ENCODE measurements at regions not wholly inside any gene's neighbourhood (a gene's known extent, or its start where the extent isn't known, plus 50 kb on each side); places are given as distances from the start of the nearest gene placed in this dataset.

GRCh38 chr14:58828298-58828697 lies 190.5 kb downstream of the DACT1 start:
- H3K4me1 ChIP-seq = no peaks in the 10 kb centered on the region
- no peaks in the 10 kb centered on the region for H3K27me3 ChIP-seq
- TF ChIP-seq CTCF (IDR thresholded peaks at IDR 0.05) (no peak), POLR2AphosphoS5 (IDR thresholded peaks at IDR 0.05) (no peak), POLR2A (IDR thresholded peaks at IDR 0.05; ENCODE audit: low read depth) (no peak), EP300 (IDR thresholded peaks at IDR 0.05) (no peak)
- H3K4me3 ChIP-seq = no peak overlapping the region
- intact Hi-C loops (cut with DNase I) = no loop called here
- H3K36me3 ChIP-seq = no peaks in the 10 kb centered on the region
- no peak for DNase-seq (ENCODE audit: extremely low spot score)
- no peak overlapping the region for H3K27ac ChIP-seq (replicated peaks in 1 of 4)
- H3K9me3 ChIP-seq = peaks cover 0 to 11% (median 0%) of the 10 kb centered on the region in 4 donors
- 97% methylated on average over 15 of the region's 15 CpGs for WGBS

GRCh38 chr14:58829594-58829993 lies 191.8 kb downstream of the DACT1 start:
- no peak for DNase-seq (ENCODE audit: extremely low spot score)
- WGBS = 49% methylated on average over 3 of the region's 3 CpGs
- Histone ChIP-seq H3K27ac (replicated peaks in 1 of 4) (no peak overlapping the region), H3K9me3 (peaks cover 0 to 11% (median 0%) of the 10 kb centered on the region in 4 donors), H3K36me3 (no peaks in the 10 kb centered on the region), H3K27me3 (no peaks in the 10 kb centered on the region), H3K4me3 (no peak overlapping the region), H3K4me1 (no peaks in the 10 kb centered on the region)
- intact Hi-C loops (cut with DNase I) = no loop called here
- TF ChIP-seq EP300 (IDR thresholded peaks at IDR 0.05) (no peak), POLR2A (IDR thresholded peaks at IDR 0.05; ENCODE audit: low read depth) (no peak), CTCF (IDR thresholded peaks at IDR 0.05) (no peak), POLR2AphosphoS5 (IDR thresholded peaks at IDR 0.05) (no peak)

GRCh38 chr14:58830121-58830520 lies 192.4 kb downstream of the DACT1 start:
- intact Hi-C loops (cut with DNase I) = no loop called here

GRCh38 chr14:58832095-58832521 lies 194.3 kb downstream of the DACT1 start:
- intact Hi-C loops (cut with DNase I) = no loop called here
- DNase-seq (ENCODE audit: extremely low spot score) = no peak
- Histone ChIP-seq H3K9me3 (peaks cover 0 to 5% (median 0%) of the 10 kb centered on the region in 4 donors), H3K27ac (replicated peaks in 1 of 4) (no peak overlapping the region), H3K27me3 (no peaks in the 10 kb centered on the region), H3K4me1 (no peaks in the 10 kb centered on the region), H3K36me3 (no peaks in the 10 kb centered on the region), H3K4me3 (no peak overlapping the region)
- TF ChIP-seq EP300 (IDR thresholded peaks at IDR 0.05) = no peak
- TF ChIP-seq POLR2A (IDR thresholded peaks at IDR 0.05; ENCODE audit: low read depth) = no peak
- no peak for TF ChIP-seq POLR2AphosphoS5 (IDR thresholded peaks at IDR 0.05)
- TF ChIP-seq CTCF (IDR thresholded peaks at IDR 0.05) = no peak
- 34% methylated on average over 3 of the region's 3 CpGs for WGBS

More at GRCh38 chr14:58830121-58830520, 192.4 kb downstream of the DACT1 start:
- DNase-seq (ENCODE audit: extremely low spot score) = no peak
- H3K4me1 ChIP-seq = no peaks in the 10 kb centered on the region
- H3K27me3 ChIP-seq = no peaks in the 10 kb centered on the region
- 91% methylated on average over 2 of the region's 2 CpGs for WGBS
- no peaks in the 10 kb centered on the region for H3K36me3 ChIP-seq
- H3K27ac ChIP-seq (replicated peaks in 1 of 4) = no peak overlapping the region
- no peak overlapping the region for H3K4me3 ChIP-seq
- TF ChIP-seq POLR2A (IDR thresholded peaks at IDR 0.05; ENCODE audit: low read depth) (no peak), CTCF (IDR thresholded peaks at IDR 0.05) (no peak), EP300 (IDR thresholded peaks at IDR 0.05) (no peak), POLR2AphosphoS5 (IDR thresholded peaks at IDR 0.05) (no peak)
- H3K9me3 ChIP-seq = peaks cover 0 to 11% (median 0%) of the 10 kb centered on the region in 4 donors
